Activated T-cell treated with anti-CD3 and anti-CD28 coated beads, Interleukin-2, amount 50 U/mL, for 4 hours (primary cell): ENCODE measurements at regions not wholly inside any gene's neighbourhood (a gene's known extent, or its start where the extent isn't known, plus 50 kb on each side); places are given as distances from the start of the nearest gene placed in this dataset.
A peak's percentile ranks its signal among the peaks of the same experiment; 100 is the strongest.
"Not testable (repeated sequence)": the region's sequence is repeated elsewhere in the genome, so short reads cannot be mapped to it uniquely, and the experiment has no call there.

Experiments used
- ATAC-seq, 2 donors: fragments of 200-7000 bp; cut with Tn5 transposase; one replicate each; pipeline ENCODE4 v1.10.0; 2021
- DNase-seq: peaks from one replicate; pipeline ENCODE4 v3.0.0-alpha.2; 2020
- H3K27me3 Mint-ChIP-seq: one replicate; pipeline ENCODE4 v1.8.0; 2021; ENCODE audit warnings: low read depth, mixed read lengths
- H3K36me3 Mint-ChIP-seq: one replicate; pipeline ENCODE4 v1.8.0; 2022; ENCODE audit warnings: mixed read lengths; ENCODE audit not compliant: insufficient read depth
- H3K4me1 Mint-ChIP-seq: one replicate; pipeline ENCODE4 v1.8.0; 2021; ENCODE audit warnings: low read depth, mixed read lengths
- H3K4me3 Mint-ChIP-seq: one replicate; pipeline ENCODE4 v1.8.0; 2021; ENCODE audit warnings: mild to moderate bottlenecking, moderate library complexity, mixed read lengths
- H3K9me3 Mint-ChIP-seq: one replicate; pipeline ENCODE4 v1.8.0; 2021; ENCODE audit warnings: mixed read lengths

DNA sequence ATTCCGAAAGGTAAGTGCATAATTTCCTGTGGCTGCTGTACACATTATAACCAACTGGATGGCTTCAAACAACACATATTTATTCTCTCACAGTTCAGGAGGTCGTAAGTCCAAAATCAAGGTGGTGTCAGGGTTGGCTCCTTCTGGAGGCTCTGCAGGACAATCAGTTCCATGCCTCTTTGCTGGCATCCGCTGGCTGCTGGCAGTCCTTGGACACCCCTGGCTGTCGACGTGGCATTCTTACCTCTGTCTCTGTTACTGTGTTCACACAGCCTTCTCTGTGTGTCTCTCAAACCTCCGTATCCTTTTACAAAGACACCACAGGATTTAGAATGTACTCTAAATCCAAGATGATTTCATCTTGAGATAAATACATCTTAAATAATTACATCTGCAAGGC is 398.8 kb upstream of the ATP10A start:
- H3K4me1 Mint-ChIP-seq, result no peaks in the 10 kb centered on the region
- peaks cover 3% of the 10 kb centered on the region for H3K27me3 Mint-ChIP-seq
- no peaks in the 10 kb centered on the region for H3K9me3 Mint-ChIP-seq
- ATAC-seq, result no peak
- no peak overlapping the region for H3K4me3 Mint-ChIP-seq
- no peak for DNase-seq
- H3K36me3 Mint-ChIP-seq, result no peaks in the 10 kb centered on the region

DNA sequence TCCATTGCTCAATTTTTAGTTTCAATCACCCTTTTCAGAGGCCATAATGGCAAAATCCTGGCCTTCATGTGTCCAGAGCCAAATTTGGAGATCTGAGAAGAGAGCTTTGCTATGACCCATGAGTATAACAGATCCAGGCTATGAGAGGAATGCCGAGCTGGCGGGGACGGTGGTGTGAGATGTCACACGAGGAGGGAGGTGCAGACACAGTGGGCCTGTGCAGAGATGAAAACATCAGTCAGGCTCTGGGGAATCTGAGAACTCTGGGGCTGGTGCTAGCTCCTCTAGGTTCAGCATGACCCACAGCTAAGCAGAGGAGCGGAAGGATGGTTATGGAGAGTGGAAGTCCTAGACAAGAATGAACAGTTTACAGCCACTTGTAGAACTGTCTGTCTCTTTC is 398.3 kb upstream of the ATP10A start:
- no peak for DNase-seq
- Mint-ChIP-seq H3K4me3 (no peak overlapping the region), H3K27me3 (peaks cover 3% of the 10 kb centered on the region)

DNA sequence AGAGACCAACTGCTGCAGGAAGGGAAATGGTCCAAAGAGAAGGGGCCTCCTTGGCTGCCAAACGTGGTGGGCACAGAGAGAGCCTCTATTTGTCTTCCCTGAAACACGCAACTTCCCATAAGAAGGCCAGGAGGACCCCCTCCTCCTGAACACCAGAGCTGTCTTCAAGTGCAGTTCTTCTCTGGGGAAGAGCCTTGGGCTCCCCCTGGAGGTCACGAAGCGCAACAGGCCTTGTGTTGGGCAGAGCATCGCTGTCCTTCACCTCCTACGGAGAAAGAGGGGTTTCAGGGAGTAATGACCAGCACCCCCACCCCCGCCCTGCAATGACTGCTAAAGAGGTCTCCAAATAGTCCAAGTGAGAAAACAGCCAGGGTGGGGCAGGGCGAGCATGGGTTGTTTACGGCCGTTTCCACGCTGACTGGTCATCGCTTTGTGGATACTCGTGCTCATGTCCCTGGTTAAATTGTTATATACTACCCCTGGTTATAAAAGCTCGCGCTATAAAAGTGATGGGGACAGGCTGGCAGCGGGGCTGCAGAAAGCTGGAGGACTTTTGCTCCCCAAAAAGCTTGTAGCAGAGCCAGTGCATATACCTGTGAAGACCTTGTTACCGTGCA is 397.5 kb upstream of the ATP10A start:
- ATAC-seq (peak in 1 of 2 donors; percentile 58), DNase-seq (peak; percentile 9)
- H3K4me1 Mint-ChIP-seq, result no peaks in the 10 kb centered on the region
- H3K36me3 Mint-ChIP-seq, result no peaks in the 10 kb centered on the region
- H3K27me3 Mint-ChIP-seq, result peaks cover 3% of the 10 kb centered on the region
- no peak overlapping the region for H3K4me3 Mint-ChIP-seq
- no peaks in the 10 kb centered on the region for H3K9me3 Mint-ChIP-seq

More for the DNA sequence above, 398.3 kb upstream of the ATP10A start:
- Mint-ChIP-seq H3K4me1 (no peaks in the 10 kb centered on the region), H3K9me3 (no peaks in the 10 kb centered on the region), H3K36me3 (no peaks in the 10 kb centered on the region)
- no peak for ATAC-seq

DNA sequence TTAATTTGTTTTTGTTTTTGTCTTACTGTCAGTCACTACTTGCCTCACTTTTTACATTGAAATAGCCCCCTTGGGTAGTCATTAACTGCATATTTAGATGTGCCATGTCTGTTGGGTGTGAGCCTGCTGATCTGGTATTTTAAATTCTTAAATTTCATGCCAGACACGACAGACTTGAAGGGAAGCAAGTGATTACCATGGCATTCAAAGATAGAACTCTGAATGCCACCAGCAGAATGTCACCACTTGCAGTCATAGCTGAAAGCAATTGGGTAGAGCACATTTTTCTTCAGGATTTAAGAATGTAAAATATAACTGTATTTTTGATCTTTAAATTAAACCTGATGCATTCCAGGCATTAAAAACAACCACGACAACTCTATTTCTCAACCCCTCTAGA is 396.5 kb upstream of the ATP10A start:
- H3K9me3 Mint-ChIP-seq, result no peaks in the 10 kb centered on the region
- no peak overlapping the region for H3K4me3 Mint-ChIP-seq
- no peak for DNase-seq
- no peak for ATAC-seq
- H3K4me1 Mint-ChIP-seq, result no peaks in the 10 kb centered on the region
- H3K27me3 Mint-ChIP-seq, result peaks cover 3% of the 10 kb centered on the region
- no peaks in the 10 kb centered on the region for H3K36me3 Mint-ChIP-seq

DNA sequence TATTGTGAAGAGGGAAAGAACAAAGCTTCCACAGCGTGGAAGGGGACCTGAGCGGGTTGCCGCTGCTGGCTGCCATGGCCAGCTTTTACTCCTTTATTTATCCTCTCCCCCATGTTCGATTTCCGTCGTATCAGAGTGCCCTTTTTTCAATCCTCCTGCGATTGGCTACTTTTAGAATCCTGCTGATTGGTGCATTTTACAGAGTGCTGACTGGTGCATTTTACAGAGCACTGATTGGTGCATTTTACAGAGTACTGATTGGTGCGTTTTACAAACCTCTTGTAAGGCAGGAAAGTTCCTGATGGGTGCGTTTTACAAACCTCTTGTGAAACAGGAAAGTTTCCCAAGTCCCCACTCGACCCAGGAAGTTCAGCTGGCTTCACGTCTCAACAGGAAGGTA is 381.7 kb upstream of the ATP10A start:
- H3K4me1 Mint-ChIP-seq, DNase-seq, H3K27me3 Mint-ChIP-seq, ATAC-seq, H3K36me3 Mint-ChIP-seq, H3K4me3 Mint-ChIP-seq, H3K9me3 Mint-ChIP-seq: not testable (repeated sequence)

DNA sequence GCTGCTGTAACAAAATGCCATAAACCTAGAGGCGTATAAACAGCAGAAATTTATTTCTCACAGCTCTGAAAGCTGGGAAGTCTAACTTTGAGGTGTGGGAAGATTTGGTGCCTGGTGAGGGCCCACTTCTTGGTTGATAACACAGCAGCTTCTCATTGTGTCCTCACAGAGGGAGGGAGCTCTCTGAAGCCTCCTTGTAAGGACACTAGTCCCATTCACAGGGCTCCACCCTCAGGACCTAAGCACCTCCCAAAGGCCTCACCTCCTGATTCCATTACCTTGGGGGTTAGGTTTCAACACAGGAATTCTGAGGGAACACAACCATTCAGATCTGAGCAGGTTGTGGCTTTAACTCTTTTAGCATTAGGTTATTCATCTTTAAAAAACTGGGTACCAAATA is 380.3 kb upstream of the ATP10A start:
- Mint-ChIP-seq H3K36me3 (no peaks in the 10 kb centered on the region), H3K4me1 (no peaks in the 10 kb centered on the region), H3K27me3 (no peaks in the 10 kb centered on the region), H3K4me3 (no peak overlapping the region), H3K9me3 (peaks cover 7% of the 10 kb centered on the region)
- DNase-seq (no peak), ATAC-seq (no peak)

DNA sequence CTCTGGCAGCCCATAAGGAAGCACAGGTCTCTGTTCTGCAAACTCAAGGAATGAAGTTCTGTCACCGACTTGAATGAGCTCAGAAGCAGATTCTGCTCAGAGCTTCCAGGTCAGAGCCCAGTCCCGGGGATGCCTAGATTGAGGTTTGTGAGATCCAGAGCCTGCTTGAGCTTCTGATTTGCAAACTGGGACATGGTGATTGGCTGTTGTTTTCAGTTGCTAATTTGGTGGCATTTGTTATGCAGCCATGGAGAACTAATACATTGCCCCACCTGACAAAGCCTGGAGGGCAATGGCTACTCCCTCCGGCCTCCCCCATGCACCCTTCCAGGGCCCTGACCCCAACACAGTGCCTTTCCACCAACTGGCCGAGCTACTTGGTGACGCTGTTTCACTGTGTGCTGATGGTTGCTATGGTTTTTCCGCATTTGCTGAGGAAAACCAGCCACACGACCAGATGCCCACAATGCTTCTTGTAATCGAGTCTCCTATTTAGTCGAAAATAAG is 379.5 kb upstream of the ATP10A start:
- peaks cover 7% of the 10 kb centered on the region for H3K9me3 Mint-ChIP-seq
- H3K27me3 Mint-ChIP-seq, result no peaks in the 10 kb centered on the region
- H3K4me3 Mint-ChIP-seq, result no peak overlapping the region
- ATAC-seq (no peak), DNase-seq (no peak)
- H3K36me3 Mint-ChIP-seq, result no peaks in the 10 kb centered on the region
- no peaks in the 10 kb centered on the region for H3K4me1 Mint-ChIP-seq

DNA sequence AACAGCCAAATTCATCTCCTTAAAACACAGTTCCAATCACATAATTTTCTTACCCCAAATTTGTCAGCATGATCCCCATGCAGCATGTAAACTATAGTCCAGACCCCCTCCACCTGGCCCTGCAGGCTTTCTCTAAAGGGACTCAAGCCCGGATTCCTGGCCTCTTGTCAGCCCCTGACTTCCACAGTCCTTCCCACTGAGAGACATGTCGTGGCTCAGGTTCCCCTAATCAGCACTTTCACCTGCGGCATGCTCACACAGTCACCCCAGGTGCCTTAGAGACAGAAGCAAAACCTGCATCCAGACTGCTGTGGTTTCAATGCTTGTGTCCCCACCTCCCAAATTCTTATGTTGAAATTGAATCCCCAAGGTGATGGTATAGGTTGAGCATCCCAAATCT is 372.7 kb upstream of the ATP10A start:
- Mint-ChIP-seq H3K4me1 (no peaks in the 10 kb centered on the region), H3K27me3 (peaks cover 8% of the 10 kb centered on the region), H3K36me3 (no peaks in the 10 kb centered on the region), H3K9me3 (no peaks in the 10 kb centered on the region), H3K4me3 (no peak overlapping the region)
- ATAC-seq (no peak), DNase-seq (no peak)

DNA sequence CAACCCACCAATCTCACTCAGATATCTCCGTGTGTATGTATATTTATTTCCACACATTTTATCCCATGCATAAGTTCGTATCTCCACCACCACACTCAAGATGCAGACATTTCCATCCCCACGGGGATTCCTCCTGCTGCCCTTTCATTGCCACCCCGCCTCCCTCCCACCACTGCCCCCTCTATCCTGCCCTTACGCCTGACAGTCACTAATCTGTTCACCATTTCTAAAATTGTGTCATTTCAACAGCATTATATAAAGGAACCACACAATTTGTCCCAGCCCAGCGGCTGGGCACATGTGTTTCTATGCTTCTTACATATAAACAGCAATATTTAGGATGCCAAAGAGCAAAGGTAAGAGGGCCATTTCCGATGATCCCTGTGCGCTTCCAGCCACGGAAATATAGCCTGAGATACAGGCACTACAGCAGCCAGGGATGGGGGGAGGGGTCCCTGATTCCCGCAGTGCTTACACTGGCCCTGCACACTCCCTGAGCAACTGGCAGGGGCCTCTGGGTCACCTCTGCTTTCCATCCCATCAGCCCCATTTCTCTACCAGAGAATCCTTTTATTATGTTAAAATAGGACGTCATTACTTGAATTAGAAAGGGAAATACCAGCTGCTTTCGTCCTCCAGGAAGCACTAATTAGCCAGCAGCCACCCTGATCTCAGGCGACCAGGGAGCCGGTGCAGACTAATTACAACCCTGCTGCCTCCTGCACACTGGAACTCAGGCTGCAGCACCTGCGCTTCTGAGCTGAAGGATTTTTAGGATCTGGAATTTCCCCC is 372.0 kb upstream of the ATP10A start:
- H3K27me3 Mint-ChIP-seq, result peaks cover 8% of the 10 kb centered on the region

DNA sequence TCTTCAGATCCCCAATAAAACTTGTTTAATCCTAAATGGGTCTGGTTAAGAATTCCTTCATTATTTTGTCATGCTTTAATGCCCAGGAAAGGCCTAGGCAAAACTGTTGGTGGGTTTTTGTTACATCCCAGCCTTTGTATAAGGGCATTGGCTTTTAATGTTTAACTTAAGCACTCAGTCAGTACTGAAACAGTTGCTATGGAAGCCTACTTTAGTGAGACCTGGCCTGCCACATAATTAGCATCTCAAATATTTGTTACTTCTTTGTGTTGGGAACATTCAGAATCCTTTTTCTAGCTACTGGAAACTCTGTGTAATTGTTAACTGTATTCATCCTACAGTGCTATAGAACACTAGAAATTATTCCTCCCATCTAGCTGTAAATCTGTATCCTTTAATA is 369.6 kb upstream of the ATP10A start:
- no peak for DNase-seq
- Mint-ChIP-seq H3K36me3 (no peaks in the 10 kb centered on the region), H3K4me3 (no peak overlapping the region), H3K9me3 (peaks cover 10% of the 10 kb centered on the region), H3K4me1 (no peaks in the 10 kb centered on the region), H3K27me3 (peaks cover 8% of the 10 kb centered on the region)
- no peak for ATAC-seq

More for the DNA sequence above, 372.0 kb upstream of the ATP10A start:
- Mint-ChIP-seq H3K4me1 (no peaks in the 10 kb centered on the region), H3K4me3 (no peak overlapping the region), H3K9me3 (no peaks in the 10 kb centered on the region), H3K36me3 (no peaks in the 10 kb centered on the region)
- no peak for ATAC-seq
- DNase-seq, result no peak

DNA sequence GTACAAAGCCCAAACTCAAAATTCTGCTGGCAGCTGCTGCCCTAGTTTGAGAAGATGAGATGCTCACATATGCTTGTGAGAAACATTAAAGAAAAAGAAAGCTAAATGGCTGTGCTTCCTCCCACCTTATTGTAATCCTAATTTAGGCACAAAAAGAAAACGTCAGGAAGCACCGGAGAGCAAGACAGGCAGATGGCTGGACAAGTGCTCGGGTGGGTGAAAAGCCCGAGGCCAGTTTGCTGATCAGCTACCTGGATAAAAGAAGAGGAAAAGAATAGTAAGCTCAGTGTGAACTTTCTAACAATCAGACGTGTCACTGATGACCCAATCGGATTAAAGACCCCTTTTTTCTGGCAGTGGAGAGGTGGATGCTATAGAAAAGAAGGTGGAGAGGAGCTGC is 368.0 kb upstream of the ATP10A start:
- ATAC-seq, result no peak
- peaks cover 9% of the 10 kb centered on the region for H3K27me3 Mint-ChIP-seq
- H3K4me3 Mint-ChIP-seq, result no peak overlapping the region
- H3K36me3 Mint-ChIP-seq, result no peaks in the 10 kb centered on the region
- H3K9me3 Mint-ChIP-seq, result peaks cover 19% of the 10 kb centered on the region
- DNase-seq, result no peak
- no peaks in the 10 kb centered on the region for H3K4me1 Mint-ChIP-seq

DNA sequence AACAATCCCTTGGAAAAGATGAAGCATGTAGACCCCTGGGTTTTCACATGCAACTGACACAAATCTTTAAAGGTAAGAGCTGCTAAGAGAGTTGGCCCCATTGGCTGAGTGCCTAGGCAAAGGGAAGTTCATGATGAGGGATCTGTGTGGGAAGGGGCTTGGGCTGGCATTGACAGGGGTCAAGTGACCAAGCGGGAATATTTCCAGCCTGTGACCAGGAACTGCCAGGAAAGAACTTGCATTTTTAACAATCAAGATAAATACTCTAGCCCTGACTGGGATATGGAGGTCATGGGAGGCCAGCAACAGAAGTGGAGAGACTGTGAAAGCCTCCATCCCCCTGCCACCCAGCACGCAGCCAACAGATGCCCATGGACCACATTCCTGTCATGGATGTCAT is 361.1 kb upstream of the ATP10A start:
- no peaks in the 10 kb centered on the region for H3K4me1 Mint-ChIP-seq
- ATAC-seq (no peak), DNase-seq (no peak)
- H3K36me3 Mint-ChIP-seq, result no peaks in the 10 kb centered on the region
- H3K4me3 Mint-ChIP-seq, result no peak overlapping the region
- H3K9me3 Mint-ChIP-seq, result peaks cover 19% of the 10 kb centered on the region
- peaks cover 2% of the 10 kb centered on the region for H3K27me3 Mint-ChIP-seq

DNA sequence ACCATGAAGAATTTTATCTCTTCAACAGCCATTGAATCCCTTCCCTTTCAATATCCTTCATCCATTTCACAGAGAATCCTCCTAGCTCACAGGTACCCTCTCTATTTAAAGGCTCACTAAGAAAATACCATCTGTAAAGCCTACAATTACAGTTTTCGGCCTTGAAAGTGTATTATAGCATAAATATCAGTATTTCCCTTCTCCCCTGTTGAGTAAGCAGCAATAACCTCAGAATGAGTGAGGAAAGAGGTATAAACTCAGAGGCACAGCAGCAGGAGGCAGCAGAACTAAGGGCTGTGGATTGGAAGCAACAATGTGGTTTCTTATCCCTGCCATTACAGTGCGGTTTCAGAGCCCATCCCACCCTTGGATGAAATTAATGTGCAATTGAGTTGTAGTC is 360.6 kb upstream of the ATP10A start:
- ATAC-seq (no peak), DNase-seq (no peak)
- H3K4me3 Mint-ChIP-seq, result no peak overlapping the region

DNA sequence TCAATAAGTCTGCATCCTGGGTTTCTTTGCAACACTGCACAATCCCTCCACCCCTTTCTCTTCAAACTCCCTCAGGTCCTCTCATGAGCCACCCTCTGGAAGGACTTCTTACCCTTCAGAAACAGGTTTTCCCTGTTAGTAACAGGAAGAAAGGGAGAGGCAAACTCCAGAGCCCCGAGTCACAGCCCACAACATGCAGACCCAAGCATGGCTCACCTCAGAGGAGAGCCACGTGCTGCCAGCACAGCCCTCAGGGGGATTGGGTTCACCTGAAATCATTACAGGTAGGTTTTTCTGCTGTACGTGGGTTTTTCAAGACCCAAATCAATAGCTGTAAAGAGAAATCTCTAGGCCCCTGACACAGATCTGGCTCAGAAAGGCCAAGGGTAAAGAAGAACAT is 359.7 kb upstream of the ATP10A start:
- Mint-ChIP-seq H3K4me1 (no peaks in the 10 kb centered on the region), H3K36me3 (no peaks in the 10 kb centered on the region), H3K4me3 (no peak overlapping the region), H3K9me3 (peaks cover 10% of the 10 kb centered on the region), H3K27me3 (peaks cover 2% of the 10 kb centered on the region)
- no peak for DNase-seq
- no peak for ATAC-seq

More for the DNA sequence above, 360.6 kb upstream of the ATP10A start:
- Mint-ChIP-seq H3K27me3 (peaks cover 2% of the 10 kb centered on the region), H3K9me3 (peaks cover 16% of the 10 kb centered on the region), H3K4me1 (no peaks in the 10 kb centered on the region), H3K36me3 (no peaks in the 10 kb centered on the region)

DNA sequence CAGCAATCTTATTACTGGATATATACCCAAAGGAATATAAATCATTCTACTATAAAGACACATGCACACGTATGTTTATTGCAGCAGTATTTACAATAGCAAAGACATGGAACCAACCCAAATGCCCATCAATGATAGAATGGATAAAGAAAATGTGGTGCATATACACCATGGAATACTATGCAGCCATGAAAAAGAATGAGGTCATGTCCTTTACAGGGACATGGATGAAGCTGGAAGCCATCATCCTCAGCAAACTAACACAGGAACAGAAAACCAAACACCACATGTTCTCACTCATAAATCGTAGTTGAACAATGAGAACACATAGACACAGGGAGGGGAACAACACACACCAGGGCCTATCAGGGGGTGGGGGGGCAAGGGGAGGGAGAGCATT is 353.9 kb upstream of the ATP10A start:
- not testable (repeated sequence) for H3K4me1 Mint-ChIP-seq

More for the DNA sequence above, 353.9 kb upstream of the ATP10A start:
- not testable (repeated sequence) for H3K4me3 Mint-ChIP-seq, ATAC-seq, DNase-seq, H3K27me3 Mint-ChIP-seq, H3K36me3 Mint-ChIP-seq, H3K9me3 Mint-ChIP-seq
